Spleen (tissue), 11 donors: ENCODE measurements at regions not wholly inside any gene's neighbourhood (a gene's known extent, or its start where the extent isn't known, plus 50 kb on each side); places are given as distances from the start of the nearest gene placed in this dataset.

Source experiments
- DNase-seq: peaks from one replicate; pipeline ENCODE4 v3.0.0-alpha.2; 2020
- H3K27ac ChIP-seq, 8 donors: fragments of 200-600 bp; sonication (generic) in 7 of 8; 1 replicate in 4 of 8; 2 replicates in 4 of 8; pipeline versions ENCODE4 v1.5.0 to v1.8.0; 2016 to 2021; ENCODE audit warnings: inconsistent platforms in 4 of 8, mild to moderate bottlenecking in 4 of 8, moderate library complexity in 1 of 8
- H3K27me3 ChIP-seq, 7 donors: fragments of 200-600 bp; sonication (generic) in 6 of 7; replicated peaks in 1 of 7; 1 replicate in 4 of 7; 2 replicates in 3 of 7; pipeline versions ENCODE4 v1.5.0 to v1.8.0; 2016 to 2021; ENCODE audit warnings: inconsistent platforms in 3 of 7, mild to moderate bottlenecking in 1 of 7
- H3K36me3 ChIP-seq, 6 donors: fragments of 200-600 bp; sonication (generic) in 5 of 6; 1 replicate in 4 of 6; 2 replicates in 2 of 6; pipeline versions ENCODE4 v1.5.0 to v1.8.0; 2016 to 2021; ENCODE audit warnings: inconsistent platforms in 2 of 6
- H3K4me1 ChIP-seq, 6 donors: fragments of 200-600 bp; sonication (generic) in 5 of 6; 1 replicate in 3 of 6; 2 replicates in 3 of 6; pipeline versions ENCODE4 v1.5.0 to v1.8.0; 2016 to 2021; ENCODE audit warnings: inconsistent platforms in 3 of 6
- H3K4me3 ChIP-seq, 8 donors: fragments of 200-600 bp; sonication (generic) in 7 of 8; 1 replicate in 4 of 8; 2 replicates in 4 of 8; pipeline versions ENCODE4 v1.5.0 to v1.8.0; 2016 to 2021; ENCODE audit warnings: inconsistent platforms in 4 of 8, mild to moderate bottlenecking in 4 of 8, moderate library complexity in 2 of 8
- H3K9me3 ChIP-seq, 8 donors: fragments of 200-600 bp; sonication (generic) in 7 of 8; 1 replicate in 4 of 8; 2 replicates in 4 of 8; pipeline versions ENCODE4 v1.5.0 to v1.8.0; 2016 to 2021; ENCODE audit warnings: inconsistent platforms in 4 of 8
- POLR2A ChIP-seq, 3 donors: fragments of 450-650 bp; IDR thresholded peaks; one replicate each; pipeline ENCODE4 v1.5.1; 2017; ENCODE audit warnings: antibody characterized with exemption in 3 of 3, mild to moderate bottlenecking in 1 of 3
- POLR2AphosphoS5 ChIP-seq, 3 donors: sonication (generic); formaldehyde crosslinking; IDR thresholded peaks; one replicate each; pipeline ENCODE4 v1.5.1; 2017; ENCODE audit warnings: antibody characterized with exemption in 3 of 3
- WGBS, 5 donors: extraction: QIAGEN DNeasy Blood & Tissue Kit in 3 of 5; methylation state at CpG; one replicate each; pipeline versions ENCODE4 v1.1.5 to v1.1.7; 2013 to 2018; 5-methylcytosine and 5-hydroxymethylcytosine counted together
- intact Hi-C: fragments of 100-400 bp; cut with DNase I; formaldehyde crosslinking; loops from one replicate; pipeline ENCODE4 v1.15.0; 2023; ENCODE audit warnings: low total_unique reads
- TF ChIP-seq, protein P1 (sequence below), 11 experiments: fragments of 200-600 bp in 7 of 11; fragments of 450-650 bp in 4 of 11; sonication (generic) in 4 of 11; IDR thresholded peaks in 8 of 11; conservative IDR thresholded peaks in 3 of 11; 1 replicate in 7 of 11; 2 replicates in 4 of 11; pipeline versions ENCODE4 v1.4.0 to v1.8.0; 2016 to 2021; ENCODE audit warnings: antibody characterized with exemption in 11 of 11, inconsistent platforms in 4 of 11, mild to moderate bottlenecking in 1 of 11
- donor health status: healthy with polysubstance abuse.
- donor health status: DM: no; HTN: no; CAD: no; lungs with moderate emphysema.
- donor health status: DM: no; HTN: no; CAD: no.
- donor health status: Bipolar disorder and iron deficiency.
- donor health status: healthy.
- donor health status: DM: no; HTN: no; CAD: no.
- donor health status: DM: yes; HTN: yes; CAD: no.

- no peak for DNase-seq
- 64 to 81% (median 75%) methylated on average over 2 of the region's 2 CpGs for WGBS, 5 donors
Observed at GRCh38 chr3:107062787-107063186, 314.5 kb upstream of the CCDC54 start.

DNA sequence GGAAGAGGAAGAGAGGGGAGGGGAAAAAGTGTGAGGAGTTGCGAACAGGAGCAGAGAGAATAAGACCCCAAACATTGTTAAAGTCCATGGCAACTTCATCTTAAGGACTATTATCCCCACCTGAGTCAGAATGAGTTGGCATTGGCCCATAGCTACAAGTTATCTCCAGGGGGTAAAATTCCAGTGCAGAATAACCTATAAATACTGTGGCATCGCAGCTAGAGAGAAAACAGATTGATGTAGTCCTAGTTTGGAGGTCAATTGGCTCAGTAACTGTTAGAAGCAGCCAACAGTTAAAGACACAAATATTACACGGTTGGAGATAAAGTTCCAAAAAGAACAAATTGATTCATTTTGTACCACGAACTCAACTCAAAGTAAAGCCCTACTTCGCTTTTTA lies 313.9 kb upstream of the CCDC54 start:
- intact Hi-C loops, result no loop called here
- peaks cover 0 to 5% (median 0%) of the 10 kb centered on the region in 7 donors for H3K27me3 ChIP-seq
- 65 to 82% (median 77%) methylated on average over 5 of the region's 5 CpGs for WGBS, 5 donors
- no peak for DNase-seq
- H3K36me3 ChIP-seq, result no peaks in the 10 kb centered on the region
- TF ChIP-seq, protein P1, sequence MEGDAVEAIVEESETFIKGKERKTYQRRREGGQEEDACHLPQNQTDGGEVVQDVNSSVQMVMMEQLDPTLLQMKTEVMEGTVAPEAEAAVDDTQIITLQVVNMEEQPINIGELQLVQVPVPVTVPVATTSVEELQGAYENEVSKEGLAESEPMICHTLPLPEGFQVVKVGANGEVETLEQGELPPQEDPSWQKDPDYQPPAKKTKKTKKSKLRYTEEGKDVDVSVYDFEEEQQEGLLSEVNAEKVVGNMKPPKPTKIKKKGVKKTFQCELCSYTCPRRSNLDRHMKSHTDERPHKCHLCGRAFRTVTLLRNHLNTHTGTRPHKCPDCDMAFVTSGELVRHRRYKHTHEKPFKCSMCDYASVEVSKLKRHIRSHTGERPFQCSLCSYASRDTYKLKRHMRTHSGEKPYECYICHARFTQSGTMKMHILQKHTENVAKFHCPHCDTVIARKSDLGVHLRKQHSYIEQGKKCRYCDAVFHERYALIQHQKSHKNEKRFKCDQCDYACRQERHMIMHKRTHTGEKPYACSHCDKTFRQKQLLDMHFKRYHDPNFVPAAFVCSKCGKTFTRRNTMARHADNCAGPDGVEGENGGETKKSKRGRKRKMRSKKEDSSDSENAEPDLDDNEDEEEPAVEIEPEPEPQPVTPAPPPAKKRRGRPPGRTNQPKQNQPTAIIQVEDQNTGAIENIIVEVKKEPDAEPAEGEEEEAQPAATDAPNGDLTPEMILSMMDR (IDR thresholded peaks at IDR 0.05 in 8 of 11, conservative IDR thresholded peaks at IDR 0.05 in 3 of 11), result no peak
- TF ChIP-seq POLR2A (IDR thresholded peaks at IDR 0.05), result no peak
- TF ChIP-seq POLR2AphosphoS5 (IDR thresholded peaks at IDR 0.05), result no peak
- H3K27ac ChIP-seq, result no peak overlapping the region
- no peak overlapping the region for H3K4me3 ChIP-seq
- no peaks in the 10 kb centered on the region for H3K9me3 ChIP-seq
- peaks cover 0 to 9% (median 3%) of the 10 kb centered on the region in 6 donors for H3K4me1 ChIP-seq

More at GRCh38 chr3:107062787-107063186, 314.5 kb upstream of the CCDC54 start:
- no peak overlapping the region for H3K4me3 ChIP-seq
- TF ChIP-seq, protein P1 (IDR thresholded peaks at IDR 0.05 in 8 of 11, conservative IDR thresholded peaks at IDR 0.05 in 3 of 11), result no peak
- TF ChIP-seq POLR2AphosphoS5 (IDR thresholded peaks at IDR 0.05) (no peak), POLR2A (IDR thresholded peaks at IDR 0.05) (no peak)
- intact Hi-C loops, result no loop called here
- peaks cover 0 to 9% (median 3%) of the 10 kb centered on the region in 6 donors for H3K4me1 ChIP-seq
- no peaks in the 10 kb centered on the region for H3K36me3 ChIP-seq
- H3K9me3 ChIP-seq, result no peaks in the 10 kb centered on the region
- H3K27ac ChIP-seq, result no peak overlapping the region
- H3K27me3 ChIP-seq, result peaks cover 0 to 5% (median 0%) of the 10 kb centered on the region in 7 donors

- Histone ChIP-seq H3K4me1 (peaks cover 0 to 9% (median 3%) of the 10 kb centered on the region in 6 donors), H3K27ac (no peak overlapping the region), H3K27me3 (peaks cover 0 to 5% (median 0%) of the 10 kb centered on the region in 7 donors), H3K4me3 (no peak overlapping the region), H3K36me3 (no peaks in the 10 kb centered on the region), H3K9me3 (no peaks in the 10 kb centered on the region)
- intact Hi-C loops, result no loop called here
- no peak for TF ChIP-seq POLR2A (IDR thresholded peaks at IDR 0.05)
- TF ChIP-seq, protein P1 (IDR thresholded peaks at IDR 0.05 in 8 of 11, conservative IDR thresholded peaks at IDR 0.05 in 3 of 11), result peak; percentile 12 to 84 (median 71)
- DNase-seq, result no peak
- 18 to 24% (median 19%) methylated on average over 9 of the region's 9 CpGs for WGBS, 5 donors
Observed at GRCh38 chr3:107064405-107065060, 312.7 kb upstream of the CCDC54 start.

- H3K36me3 ChIP-seq, result no peaks in the 10 kb centered on the region
- 14 to 21% (median 18%) methylated on average over 13 of the region's 13 CpGs for WGBS, 5 donors
- H3K27me3 ChIP-seq, result peaks cover 0 to 5% (median 0%) of the 10 kb centered on the region in 7 donors
- no peak overlapping the region for H3K4me3 ChIP-seq
- intact Hi-C loops, result no loop called here
- peaks cover 0 to 9% (median 3%) of the 10 kb centered on the region in 6 donors for H3K4me1 ChIP-seq
- TF ChIP-seq POLR2A (IDR thresholded peaks at IDR 0.05) (no peak), POLR2AphosphoS5 (IDR thresholded peaks at IDR 0.05) (no peak)
- TF ChIP-seq, protein P1 (IDR thresholded peaks at IDR 0.05 in 8 of 11, conservative IDR thresholded peaks at IDR 0.05 in 3 of 11), result no peak
- DNase-seq, result no peak
- no peak overlapping the region for H3K27ac ChIP-seq
- H3K9me3 ChIP-seq, result no peaks in the 10 kb centered on the region
Observed at GRCh38 chr3:107065094-107065861, 312.0 kb upstream of the CCDC54 start.
